DND-41 (cell line): ENCODE measurements at regions not wholly inside any gene's neighbourhood (a gene's known extent, or its start where the extent isn't known, plus 50 kb on each side); places are given as distances from the start of the nearest gene placed in this dataset.

Source experiments
- ATAC-seq: fragments of 200-7000 bp; cut with Tn5 transposase; 3 replicates; pipeline ENCODE4 v1.9.1; 2021; ENCODE audit warnings: low read depth; ENCODE audit not compliant: insufficient read depth
- DNase-seq: peaks from one replicate; pipeline ENCODE4 v3.0.0-alpha.2; 2020
- H2AFZ ChIP-seq: 2 replicates; pipeline ENCODE4 v1.6.0; 2012; ENCODE audit warnings: low read depth, low read length
- H3K27ac ChIP-seq: 2 replicates; pipeline ENCODE4 v1.5.1; 2012; ENCODE audit warnings: low read length, inconsistent platforms
- H3K27me3 ChIP-seq: fragments of 200-600 bp; sonication (generic); 2 replicates; pipeline ENCODE4 v1.6.0; 2012; ENCODE audit warnings: low read length, mild to moderate bottlenecking, inconsistent platforms; ENCODE audit not compliant: insufficient read depth, poor library complexity
- H3K36me3 ChIP-seq: 2 replicates; pipeline ENCODE4 v1.5.1; 2012; ENCODE audit warnings: low read length, inconsistent platforms; ENCODE audit not compliant: insufficient read depth
- H3K4me1 ChIP-seq: 2 replicates; pipeline ENCODE4 v1.5.1; 2012; ENCODE audit warnings: mild to moderate bottlenecking, low read length; ENCODE audit not compliant: insufficient read depth
- H3K4me2 ChIP-seq: 2 replicates; pipeline ENCODE4 v1.6.0; 2012; ENCODE audit warnings: mild to moderate bottlenecking, moderate library complexity, low read length, inconsistent platforms; ENCODE audit not compliant: insufficient read depth
- H3K4me3 ChIP-seq, 2 experiments: fragments of 200-600 bp in 1 of 2; shearing (Covaris generic) in 1 of 2; 2 replicates each; pipeline ENCODE4 v1.5.1; 2012 to 2016; ENCODE audit warnings: inconsistent platforms in 2 of 2, low read length in 2 of 2, mild to moderate bottlenecking in 2 of 2, low read depth in 1 of 2, moderate library complexity in 1 of 2
- H3K79me2 ChIP-seq: 2 replicates; pipeline ENCODE4 v1.6.0; 2012; ENCODE audit warnings: low read length, inconsistent platforms; ENCODE audit not compliant: insufficient read depth
- H3K9ac ChIP-seq: 2 replicates; pipeline ENCODE4 v1.6.0; 2012; ENCODE audit warnings: low read depth, mild to moderate bottlenecking, inconsistent platforms, low read length, moderate library complexity
- H3K9me3 ChIP-seq: 2 replicates; pipeline ENCODE4 v1.5.1; 2012; ENCODE audit warnings: low read length, moderate library complexity, mild to moderate bottlenecking, inconsistent platforms; ENCODE audit not compliant: insufficient read depth, severe bottlenecking
- H4K20me1 ChIP-seq: 2 replicates; pipeline ENCODE4 v1.6.0; 2012; ENCODE audit warnings: low read length; ENCODE audit not compliant: insufficient read depth
- CTCF ChIP-seq: IDR thresholded peaks from 2 replicates; pipeline ENCODE4 v1.5.1; 2012; ENCODE audit warnings: borderline replicate concordance, low read length, moderate library complexity, mild to moderate bottlenecking; ENCODE audit not compliant: poor library complexity, severe bottlenecking; ENCODE audit errors: extremely low read depth
- EZH2 ChIP-seq: IDR thresholded peaks from 3 replicates; pipeline ENCODE4 v1.6.1; 2012; ENCODE audit warnings: borderline replicate concordance, low read depth, mild to moderate bottlenecking, moderate library complexity, low read length, inconsistent platforms; ENCODE audit not compliant: severe bottlenecking

- Histone ChIP-seq H3K27me3 (peaks cover 3% of the 10 kb centered on the region), H3K4me3 (no peak overlapping the region), H3K27ac (no peak overlapping the region), H3K36me3 (no peaks in the 10 kb centered on the region), H3K4me2 (no peak overlapping the region), H3K4me1 (peaks cover 3% of the 10 kb centered on the region), H2AFZ (no peak overlapping the region), H3K9me3 (no peaks in the 10 kb centered on the region), H3K9ac (no peak overlapping the region), H3K79me2 (no peaks in the 10 kb centered on the region), H4K20me1 (no peaks in the 10 kb centered on the region)
- TF ChIP-seq CTCF (no peak), EZH2 (no peak)
- no peak for ATAC-seq
- DNase-seq = no peak
These were observed 126.4 kb upstream of the GADD45A start for GRCh38 chr1:67558449-67559193.

- Histone ChIP-seq H3K79me2 (no peaks in the 10 kb centered on the region), H3K36me3 (no peaks in the 10 kb centered on the region), H2AFZ (no peak overlapping the region), H3K9me3 (no peaks in the 10 kb centered on the region), H4K20me1 (no peaks in the 10 kb centered on the region), H3K27me3 (no peaks in the 10 kb centered on the region), H3K4me2 (no peak overlapping the region), H3K9ac (no peak overlapping the region), H3K4me1 (peaks cover 3% of the 10 kb centered on the region), H3K27ac (no peak overlapping the region), H3K4me3 (no peak overlapping the region)
- TF ChIP-seq CTCF (no peak), EZH2 (no peak)
- DNase-seq (no peak), ATAC-seq (no peak)
These were observed 125.7 kb upstream of the GADD45A start for GRCh38 chr1:67559222-67559700.

- Histone ChIP-seq H3K9ac (no peak overlapping the region), H3K9me3 (no peaks in the 10 kb centered on the region), H3K4me1 (peaks cover 3% of the 10 kb centered on the region), H3K27me3 (no peaks in the 10 kb centered on the region), H3K36me3 (no peaks in the 10 kb centered on the region), H3K4me2 (no peak overlapping the region), H2AFZ (no peak overlapping the region), H3K27ac (no peak overlapping the region), H4K20me1 (no peaks in the 10 kb centered on the region), H3K4me3 (no peak overlapping the region), H3K79me2 (no peaks in the 10 kb centered on the region)
- ATAC-seq (no peak), DNase-seq (no peak)
- TF ChIP-seq CTCF = no peak
- TF ChIP-seq EZH2 = no peak
These were observed 124.3 kb upstream of the GADD45A start for GRCh38 chr1:67560580-67561255.
